SKM-1 (cell line): ENCODE measurements at regions not wholly inside any gene's neighbourhood (a gene's known extent, or its start where the extent isn't known, plus 50 kb on each side); places are given as distances from the start of the nearest gene placed in this dataset.
A peak's percentile ranks its signal among the peaks of the same experiment; 100 is the strongest.

Source experiments
- DNase-seq: peaks from one replicate; lab custom pipeline; 2025; ENCODE audit not compliant: unreplicated experiment; lab: John Stamatoyannopoulos, UW

- DNase-seq, result no peak
Observed at GRCh38 chr10:113967126-113967525, 76.5 kb upstream of the ADRB1 start.

- DNase-seq, result no peak
Observed at GRCh38 chr10:113970641-113971040, 73.0 kb upstream of the ADRB1 start.

- DNase-seq, result no peak
Observed at GRCh38 chr10:113971349-113971973, 72.2 kb upstream of the ADRB1 start.

- DNase-seq, result no peak
Observed at GRCh38 chr10:113977174-113977573, 66.5 kb upstream of the ADRB1 start.

GRCh38 chr10:113978802-113979201 is 64.9 kb upstream of the ADRB1 start:
- DNase-seq, result no peak

GRCh38 chr10:113979409-113979808 is 64.3 kb upstream of the ADRB1 start:
- no peak for DNase-seq

- no peak for DNase-seq
Observed at GRCh38 chr10:113980408-113981087, 63.1 kb upstream of the ADRB1 start.

- no peak for DNase-seq
Observed at GRCh38 chr10:113982296-113982695, 61.4 kb upstream of the ADRB1 start.

GRCh38 chr10:113982769-113983168 is 60.9 kb upstream of the ADRB1 start:
- DNase-seq, result no peak

- DNase-seq, result no peak
Observed at GRCh38 chr10:113983552-113983951, 60.1 kb upstream of the ADRB1 start.

- no peak for DNase-seq
Observed at GRCh38 chr10:113985297-113985844, 58.3 kb upstream of the ADRB1 start.

- DNase-seq, result no peak
Observed at GRCh38 chr10:113986316-113986715, 57.4 kb upstream of the ADRB1 start.

- DNase-seq, result no peak
Observed at GRCh38 chr10:113987156-113987555, 56.5 kb upstream of the ADRB1 start.

- DNase-seq, result peak; percentile 53
Observed at GRCh38 chr10:113987805-113988204, 55.9 kb upstream of the ADRB1 start.

- DNase-seq, result no peak
Observed at GRCh38 chr10:113988535-113988934, 55.1 kb upstream of the ADRB1 start.

GRCh38 chr10:113991091-113991860 is 52.4 kb upstream of the ADRB1 start:
- DNase-seq, result no peak

GRCh38 chr10:113992471-113993011 is 51.1 kb upstream of the ADRB1 start:
- DNase-seq, result no peak

- no peak for DNase-seq
Observed at GRCh38 chr10:113993489-113993991, 50.1 kb upstream of the ADRB1 start.
